Epithelial cell of esophagus (primary cell): ENCODE measurements at regions not wholly inside any gene's neighbourhood (a gene's known extent, or its start where the extent isn't known, plus 50 kb on each side); places are given as distances from the start of the nearest gene placed in this dataset.

ENCODE experiments used
- DNase-seq: peaks from one replicate; pipeline ENCODE4 v3.0.0; 2010; ENCODE audit warnings: low read depth
- H3K4me3 ChIP-seq: 2 replicates; pipeline ENCODE4 v1.5.1; 2011; ENCODE audit warnings: mild to moderate bottlenecking, low read length, control low read depth
- CTCF ChIP-seq: IDR thresholded peaks from 2 replicates; pipeline ENCODE4 v1.5.1; 2011; ENCODE audit warnings: low read depth, mild to moderate bottlenecking, low read length, control low read depth, inconsistent platforms; ENCODE audit not compliant: insufficient read depth; ENCODE audit errors: missing control alignments

- no peak for TF ChIP-seq CTCF
- no peak for DNase-seq
- H3K4me3 ChIP-seq: no peak overlapping the region
These were observed 127.9 kb downstream of the SLITRK6 start for GRCh38 chr13:85671336-85671735.

- DNase-seq: no peak
- H3K4me3 ChIP-seq: no peak overlapping the region
- no peak for TF ChIP-seq CTCF
These were observed 132.9 kb downstream of the SLITRK6 start for GRCh38 chr13:85666356-85666755.

GRCh38 chr13:85665286-85665685, 133.9 kb downstream of the SLITRK6 start:
- H3K4me3 ChIP-seq: no peak overlapping the region
- peak; percentile 84 for DNase-seq
- no peak for TF ChIP-seq CTCF

- DNase-seq: no peak
- TF ChIP-seq CTCF: no peak
- H3K4me3 ChIP-seq: no peak overlapping the region
These were observed 135.4 kb downstream of the SLITRK6 start for GRCh38 chr13:85663856-85664255.

- no peak for TF ChIP-seq CTCF
- DNase-seq: no peak
- no peak overlapping the region for H3K4me3 ChIP-seq
These were observed 137.0 kb downstream of the SLITRK6 start for GRCh38 chr13:85662186-85662585.

GRCh38 chr13:85661675-85662074, 137.5 kb downstream of the SLITRK6 start:
- DNase-seq: no peak
- TF ChIP-seq CTCF: no peak
- H3K4me3 ChIP-seq: no peak overlapping the region

GRCh38 chr13:85659493-85659892, 139.7 kb downstream of the SLITRK6 start:
- no peak for TF ChIP-seq CTCF
- DNase-seq: peak; percentile 88
- H3K4me3 ChIP-seq: no peak overlapping the region
